ENCODE measurements at regions not wholly inside any gene's neighbourhood (a gene's known extent, or its start where the extent isn't known, plus 50 kb on each side); places are given as distances from the start of the nearest gene placed in this dataset.

GRCh38 chr5:116646611-116647289 is 72.1 kb upstream of the SEMA6A start:
- DNase-seq (ENCODE audit: low spot score): no peak
- no peak for FAIRE-seq

- FAIRE-seq: no peak
- no peak for DNase-seq (ENCODE audit: low spot score)
Measured at GRCh38 chr5:116645627-116646026, 71.0 kb upstream of the SEMA6A start.

- FAIRE-seq: no peak
Measured at GRCh38 chr5:116640236-116640635, 65.6 kb upstream of the SEMA6A start.

GRCh38 chr5:116637149-116637740 is 62.6 kb upstream of the SEMA6A start:
- FAIRE-seq (no peak), DNase-seq (ENCODE audit: low spot score) (no peak)

More at GRCh38 chr5:116640236-116640635, 65.6 kb upstream of the SEMA6A start:
- DNase-seq (ENCODE audit: low spot score): no peak

- FAIRE-seq: no peak
- no peak for DNase-seq (ENCODE audit: low spot score)
Measured at GRCh38 chr5:116632890-116633289, 58.3 kb upstream of the SEMA6A start.

- DNase-seq (ENCODE audit: low spot score): no peak
- no peak for FAIRE-seq
Measured at GRCh38 chr5:116631147-116631546, 56.5 kb upstream of the SEMA6A start.

- FAIRE-seq: no peak
- DNase-seq (ENCODE audit: low spot score): no peak
Measured at GRCh38 chr5:116629168-116629567, 54.5 kb upstream of the SEMA6A start.

- FAIRE-seq (no peak), DNase-seq (ENCODE audit: low spot score) (no peak)
Measured at GRCh38 chr5:116626945-116627679, 52.5 kb upstream of the SEMA6A start.

- FAIRE-seq (no peak), DNase-seq (ENCODE audit: low spot score) (no peak)
Measured at GRCh38 chr5:116626272-116626723, 51.7 kb upstream of the SEMA6A start.

Data from RCC 7860 (cell line).